C1 segment of cervical spinal cord (tissue), 14 donors: ENCODE measurements at regions not wholly inside any gene's neighbourhood (a gene's known extent, or its start where the extent isn't known, plus 50 kb on each side); places are given as distances from the start of the nearest gene placed in this dataset.
"Not testable (repeated sequence)": the region's sequence is repeated elsewhere in the genome, so short reads cannot be mapped to it uniquely, and the experiment has no call there.

ENCODE experiments used
- DNase-seq, 14 donors: peaks; one replicate each; lab custom pipeline; 2025; lab: John Stamatoyannopoulos, UW

GRCh38 chr3:19825193-19825592 is 108.8 kb downstream of the EFHB start:
- no peak for DNase-seq

- no peak for DNase-seq
These were observed 111.2 kb downstream of the EFHB start for GRCh38 chr3:19822805-19823204.

GRCh38 chr3:19816631-19817030 is 117.4 kb downstream of the EFHB start:
- no peak for DNase-seq

GRCh38 chr3:19815805-19816204 is 118.2 kb downstream of the EFHB start:
- no peak for DNase-seq

GRCh38 chr3:19813743-19814142 is 120.3 kb downstream of the EFHB start:
- DNase-seq, result not testable (repeated sequence)

- DNase-seq, result no peak
These were observed 122.3 kb downstream of the EFHB start for GRCh38 chr3:19811689-19812088.

GRCh38 chr3:19808834-19809233 is 125.2 kb downstream of the EFHB start:
- DNase-seq, result no peak

- DNase-seq, result no peak
These were observed 134.1 kb downstream of the EFHB start for GRCh38 chr3:19799887-19800286.

- no peak for DNase-seq
These were observed 134.9 kb downstream of the EFHB start for GRCh38 chr3:19799115-19799514.

- no peak for DNase-seq
These were observed 135.7 kb downstream of the EFHB start for GRCh38 chr3:19798324-19798723.

GRCh38 chr3:19792388-19792787 is 141.6 kb downstream of the EFHB start:
- no peak for DNase-seq

GRCh38 chr3:19775765-19776164 is 158.3 kb downstream of the EFHB start:
- DNase-seq, result no peak

- no peak for DNase-seq
These were observed 164.3 kb downstream of the EFHB start for GRCh38 chr3:19769694-19770093.

- no peak for DNase-seq
These were observed 168.1 kb downstream of the EFHB start for GRCh38 chr3:19765954-19766353.

- no peak for DNase-seq
These were observed 176.2 kb downstream of the EFHB start for GRCh38 chr3:19757773-19758172.

- no peak for DNase-seq
These were observed 184.5 kb downstream of the EFHB start for GRCh38 chr3:19749448-19750017.

- DNase-seq, result no peak
These were observed 185.1 kb downstream of the EFHB start for GRCh38 chr3:19748782-19749447.

GRCh38 chr3:19744047-19744446 is 190.0 kb downstream of the EFHB start:
- DNase-seq, result no peak

- no peak for DNase-seq
These were observed 191.1 kb downstream of the EFHB start for GRCh38 chr3:19742935-19743334.

- DNase-seq, result no peak
These were observed 194.5 kb downstream of the EFHB start for GRCh38 chr3:19739504-19739903.

- no peak for DNase-seq
These were observed 195.2 kb downstream of the EFHB start for GRCh38 chr3:19738846-19739245.

GRCh38 chr3:19735111-19735510 is 198.9 kb downstream of the EFHB start:
- no peak for DNase-seq

- DNase-seq, result no peak
These were observed 199.6 kb downstream of the EFHB start for GRCh38 chr3:19734453-19734852.

- DNase-seq, result no peak
These were observed 209.0 kb downstream of the EFHB start for GRCh38 chr3:19725000-19725399.
